Nephron progenitor cell (in vitro differentiated cells): ENCODE measurements at regions not wholly inside any gene's neighbourhood (a gene's known extent, or its start where the extent isn't known, plus 50 kb on each side); places are given as distances from the start of the nearest gene placed in this dataset.

Source experiments
- DNase-seq: peaks from one replicate; pipeline ENCODE4 v3.0.0; 2021
- H3K27ac Mint-ChIP-seq: 2 replicates; pipeline ENCODE4 v1.8.0; 2021; ENCODE audit warnings: mild to moderate bottlenecking, moderate library complexity, mixed read lengths
- H3K27me3 Mint-ChIP-seq: 2 replicates; pipeline ENCODE4 v1.8.0; 2021; ENCODE audit warnings: mild to moderate bottlenecking, low read depth, mixed read lengths; ENCODE audit not compliant: poor library complexity
- H3K36me3 Mint-ChIP-seq: 2 replicates; pipeline ENCODE4 v1.8.0; 2021; ENCODE audit warnings: low read depth, mixed read lengths
- H3K4me1 Mint-ChIP-seq: 2 replicates; pipeline ENCODE4 v1.8.0; 2021; ENCODE audit warnings: mixed read lengths
- H3K4me3 Mint-ChIP-seq: 2 replicates; pipeline ENCODE4 v1.8.0; 2021; ENCODE audit warnings: mild to moderate bottlenecking, moderate library complexity, mixed read lengths
- H3K9me3 Mint-ChIP-seq: 2 replicates; pipeline ENCODE4 v1.8.0; 2021; ENCODE audit warnings: mild to moderate bottlenecking, moderate library complexity, mixed read lengths
- CTCF ChIP-seq: fragments of 200-600 bp; sonication (generic); IDR thresholded peaks from 2 replicates; pipeline ENCODE4 v1.5.0; 2021; ENCODE audit warnings: antibody characterized with exemption

GRCh38 chr9:26537211-26537610 is 355.4 kb downstream of the CAAP1 start:
- H3K36me3 Mint-ChIP-seq = no peaks in the 10 kb centered on the region
- no peak overlapping the region for H3K4me3 Mint-ChIP-seq
- H3K9me3 Mint-ChIP-seq = peaks cover 8% of the 10 kb centered on the region
- no peak for TF ChIP-seq CTCF
- no peak overlapping the region for H3K27ac Mint-ChIP-seq
- peaks cover 4% of the 10 kb centered on the region for H3K27me3 Mint-ChIP-seq
- DNase-seq = no peak
- H3K4me1 Mint-ChIP-seq = no peaks in the 10 kb centered on the region

GRCh38 chr9:26535151-26535550 is 357.5 kb downstream of the CAAP1 start:
- no peak for TF ChIP-seq CTCF
- Mint-ChIP-seq H3K4me3 (no peak overlapping the region), H3K27me3 (peaks cover 4% of the 10 kb centered on the region), H3K27ac (no peak overlapping the region), H3K9me3 (peaks cover 5% of the 10 kb centered on the region), H3K36me3 (no peaks in the 10 kb centered on the region), H3K4me1 (no peaks in the 10 kb centered on the region)
- DNase-seq = no peak

GRCh38 chr9:26530841-26531240 is 361.8 kb downstream of the CAAP1 start:
- Mint-ChIP-seq H3K27me3 (no peaks in the 10 kb centered on the region), H3K4me3 (no peak overlapping the region), H3K4me1 (no peaks in the 10 kb centered on the region), H3K9me3 (peaks cover 5% of the 10 kb centered on the region), H3K36me3 (no peaks in the 10 kb centered on the region), H3K27ac (no peak overlapping the region)
- no peak for DNase-seq
- no peak for TF ChIP-seq CTCF

GRCh38 chr9:26527931-26528330 is 364.7 kb downstream of the CAAP1 start:
- no peak overlapping the region for H3K4me3 Mint-ChIP-seq
- no peaks in the 10 kb centered on the region for H3K36me3 Mint-ChIP-seq
- no peak for DNase-seq
- H3K27me3 Mint-ChIP-seq = no peaks in the 10 kb centered on the region
- H3K4me1 Mint-ChIP-seq = peaks cover 8% of the 10 kb centered on the region
- no peak for TF ChIP-seq CTCF
- peaks cover 5% of the 10 kb centered on the region for H3K9me3 Mint-ChIP-seq
- H3K27ac Mint-ChIP-seq = no peak overlapping the region

- Mint-ChIP-seq H3K27me3 (peaks cover 3% of the 10 kb centered on the region), H3K9me3 (no peaks in the 10 kb centered on the region), H3K27ac (no peak overlapping the region), H3K4me1 (peaks cover 8% of the 10 kb centered on the region), H3K4me3 (no peak overlapping the region), H3K36me3 (no peaks in the 10 kb centered on the region)
- TF ChIP-seq CTCF = no peak
- no peak for DNase-seq
Measured at GRCh38 chr9:26524267-26524666, 368.3 kb downstream of the CAAP1 start.

- H3K27ac Mint-ChIP-seq = no peak overlapping the region
- no peak for TF ChIP-seq CTCF
- no peaks in the 10 kb centered on the region for H3K36me3 Mint-ChIP-seq
- H3K27me3 Mint-ChIP-seq = peaks cover 3% of the 10 kb centered on the region
- no peaks in the 10 kb centered on the region for H3K9me3 Mint-ChIP-seq
- H3K4me3 Mint-ChIP-seq = no peak overlapping the region
- peaks cover 8% of the 10 kb centered on the region for H3K4me1 Mint-ChIP-seq
- no peak for DNase-seq
Measured at GRCh38 chr9:26523577-26523976, 369.0 kb downstream of the CAAP1 start.
